Ishikawa (cell line): ENCODE measurements at regions not wholly inside any gene's neighbourhood (a gene's known extent, or its start where the extent isn't known, plus 50 kb on each side); places are given as distances from the start of the nearest gene placed in this dataset.

ENCODE experiments used
- CEBPB ChIP-seq: IDR thresholded peaks from 2 replicates; pipeline ENCODE4 v1.6.1; 2012
- CREB1 ChIP-seq: IDR thresholded peaks from 2 replicates; pipeline ENCODE4 v1.6.1; 2012; ENCODE audit warnings: low read depth
- EGR1 ChIP-seq: IDR thresholded peaks from 2 replicates; pipeline ENCODE4 v1.6.1; 2012
- EP300 ChIP-seq: IDR thresholded peaks from 2 replicates; pipeline ENCODE4 v1.6.1; 2012; ENCODE audit warnings: borderline replicate concordance
- FOXM1 ChIP-seq: IDR thresholded peaks from 2 replicates; pipeline ENCODE4 v1.6.1; 2012; ENCODE audit warnings: low read depth, borderline replicate concordance
- MAX ChIP-seq: IDR thresholded peaks from 2 replicates; pipeline ENCODE4 v1.6.1; 2012
- NFIC ChIP-seq: IDR thresholded peaks from 2 replicates; pipeline ENCODE4 v1.6.1; 2012
- RAD21 ChIP-seq: IDR thresholded peaks from 2 replicates; pipeline ENCODE4 v1.6.1; 2012; ENCODE audit warnings: low read depth
- TAF1 ChIP-seq: IDR thresholded peaks from 2 replicates; pipeline ENCODE4 v1.6.1; 2012; ENCODE audit warnings: low read depth, mild to moderate bottlenecking
- TCF12 ChIP-seq: IDR thresholded peaks from 2 replicates; pipeline ENCODE4 v1.6.1; 2012; ENCODE audit warnings: low read depth
- TEAD4 ChIP-seq: IDR thresholded peaks from 2 replicates; pipeline ENCODE4 v1.6.1; 2012
- USF1 ChIP-seq: IDR thresholded peaks from 2 replicates; pipeline ENCODE4 v1.6.1; 2012
- YY1 ChIP-seq: IDR thresholded peaks from 2 replicates; pipeline ENCODE4 v1.6.1; 2012; ENCODE audit warnings: low read depth
- ZBTB7A ChIP-seq: IDR thresholded peaks from 2 replicates; pipeline ENCODE4 v1.6.1; 2012; ENCODE audit warnings: low read depth
- TF ChIP-seq, protein P1 (sequence below): IDR thresholded peaks from 2 replicates; pipeline ENCODE4 v1.6.1; 2012; ENCODE audit warnings: low read depth, mild to moderate bottlenecking

GRCh38 chr5:98568336-98568735 lies 205.1 kb upstream of the RGMB start:
- TF ChIP-seq EGR1 (no peak), TAF1 (no peak), CEBPB (no peak)

GRCh38 chr5:98569288-98569687 lies 204.2 kb upstream of the RGMB start:
- TF ChIP-seq EGR1, result no peak
- no peak for TF ChIP-seq TCF12
- no peak for TF ChIP-seq FOXM1
- TF ChIP-seq TAF1, result no peak
- TF ChIP-seq MAX, result no peak
- no peak for TF ChIP-seq CREB1
- TF ChIP-seq RAD21, result no peak
- no peak for TF ChIP-seq USF1
- no peak for TF ChIP-seq CEBPB
- TF ChIP-seq TEAD4, result no peak
- TF ChIP-seq ZBTB7A, result no peak
- TF ChIP-seq, protein P1, sequence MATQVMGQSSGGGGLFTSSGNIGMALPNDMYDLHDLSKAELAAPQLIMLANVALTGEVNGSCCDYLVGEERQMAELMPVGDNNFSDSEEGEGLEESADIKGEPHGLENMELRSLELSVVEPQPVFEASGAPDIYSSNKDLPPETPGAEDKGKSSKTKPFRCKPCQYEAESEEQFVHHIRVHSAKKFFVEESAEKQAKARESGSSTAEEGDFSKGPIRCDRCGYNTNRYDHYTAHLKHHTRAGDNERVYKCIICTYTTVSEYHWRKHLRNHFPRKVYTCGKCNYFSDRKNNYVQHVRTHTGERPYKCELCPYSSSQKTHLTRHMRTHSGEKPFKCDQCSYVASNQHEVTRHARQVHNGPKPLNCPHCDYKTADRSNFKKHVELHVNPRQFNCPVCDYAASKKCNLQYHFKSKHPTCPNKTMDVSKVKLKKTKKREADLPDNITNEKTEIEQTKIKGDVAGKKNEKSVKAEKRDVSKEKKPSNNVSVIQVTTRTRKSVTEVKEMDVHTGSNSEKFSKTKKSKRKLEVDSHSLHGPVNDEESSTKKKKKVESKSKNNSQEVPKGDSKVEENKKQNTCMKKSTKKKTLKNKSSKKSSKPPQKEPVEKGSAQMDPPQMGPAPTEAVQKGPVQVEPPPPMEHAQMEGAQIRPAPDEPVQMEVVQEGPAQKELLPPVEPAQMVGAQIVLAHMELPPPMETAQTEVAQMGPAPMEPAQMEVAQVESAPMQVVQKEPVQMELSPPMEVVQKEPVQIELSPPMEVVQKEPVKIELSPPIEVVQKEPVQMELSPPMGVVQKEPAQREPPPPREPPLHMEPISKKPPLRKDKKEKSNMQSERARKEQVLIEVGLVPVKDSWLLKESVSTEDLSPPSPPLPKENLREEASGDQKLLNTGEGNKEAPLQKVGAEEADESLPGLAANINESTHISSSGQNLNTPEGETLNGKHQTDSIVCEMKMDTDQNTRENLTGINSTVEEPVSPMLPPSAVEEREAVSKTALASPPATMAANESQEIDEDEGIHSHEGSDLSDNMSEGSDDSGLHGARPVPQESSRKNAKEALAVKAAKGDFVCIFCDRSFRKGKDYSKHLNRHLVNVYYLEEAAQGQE, result no peak
- TF ChIP-seq YY1, result no peak
- no peak for TF ChIP-seq NFIC
- no peak for TF ChIP-seq EP300

DNA sequence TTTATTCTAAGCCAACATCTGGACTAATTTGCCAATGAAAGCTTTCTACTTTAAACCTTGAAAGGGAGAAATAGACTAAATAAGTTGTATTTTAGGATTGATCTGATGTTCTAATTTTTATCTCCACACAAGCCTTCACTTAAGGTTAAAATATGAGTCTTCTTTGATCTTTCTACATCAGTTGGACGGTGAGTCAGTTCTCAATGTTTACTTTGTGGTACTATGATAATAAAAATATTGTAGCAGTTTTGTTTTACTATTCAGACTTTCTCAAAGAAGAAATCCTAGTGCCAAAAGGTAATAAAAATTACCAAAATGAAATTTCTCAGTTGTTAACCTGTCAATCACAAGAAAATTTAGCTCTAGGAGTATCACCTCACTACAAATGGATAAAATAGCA lies 203.5 kb upstream of the RGMB start:
- TF ChIP-seq, protein P1, result no peak
- TF ChIP-seq CEBPB, result no peak
- TF ChIP-seq CREB1, result no peak
- TF ChIP-seq MAX, result no peak
- no peak for TF ChIP-seq ZBTB7A

- no peak for TF ChIP-seq MAX
- no peak for TF ChIP-seq FOXM1
- TF ChIP-seq EGR1, result no peak
- TF ChIP-seq YY1, result no peak
- no peak for TF ChIP-seq CEBPB
- no peak for TF ChIP-seq TAF1
These were observed 202.7 kb upstream of the RGMB start for GRCh38 chr5:98570661-98571191.

DNA sequence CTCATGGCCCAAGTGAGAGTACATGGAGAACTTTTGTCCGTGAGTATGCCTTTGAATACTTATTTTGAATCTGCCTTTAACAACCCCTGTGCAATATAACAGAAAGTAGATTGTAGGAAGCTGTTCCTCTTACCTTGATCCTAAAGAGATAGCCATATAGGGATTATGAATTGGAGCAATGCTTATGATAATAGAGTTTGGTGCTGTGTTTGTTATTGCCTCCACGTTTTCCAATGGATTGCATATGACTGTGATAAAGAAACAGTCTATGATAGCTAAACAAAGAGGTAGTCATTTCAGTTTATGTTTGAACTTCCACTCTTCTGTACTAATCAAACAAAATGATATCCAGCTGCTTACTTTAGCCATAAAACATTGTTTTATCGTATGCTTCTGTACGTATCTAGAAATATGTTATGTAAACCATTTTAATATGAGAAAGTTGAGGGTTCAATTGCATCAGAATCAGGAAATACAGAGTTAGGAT lies 199.6 kb upstream of the RGMB start:
- no peak for TF ChIP-seq FOXM1
- no peak for TF ChIP-seq TAF1
- TF ChIP-seq YY1, result no peak
- TF ChIP-seq TEAD4, result no peak
- no peak for TF ChIP-seq RAD21
- no peak for TF ChIP-seq EGR1
- TF ChIP-seq NFIC, result no peak
- TF ChIP-seq MAX, result no peak
- no peak for TF ChIP-seq USF1
- no peak for TF ChIP-seq EP300
- no peak for TF ChIP-seq CEBPB
- TF ChIP-seq CREB1, result no peak
- TF ChIP-seq, protein P1, result no peak
- no peak for TF ChIP-seq ZBTB7A
- no peak for TF ChIP-seq TCF12
